K562 (cell line): ENCODE measurements at regions not wholly inside any gene's neighbourhood (a gene's known extent, or its start where the extent isn't known, plus 50 kb on each side); places are given as distances from the start of the nearest gene placed in this dataset.

Experiments
- ATAC-seq: fragments of 200-7000 bp; cut with Tn5 transposase; 3 replicates; pipeline ENCODE4 v1.9.1; 2020; ENCODE audit warnings: moderate library complexity
- BruUV-seq: library from RNA; stranded (reverse); fragments of 400-500 nt; replicated peaks from 2 replicates; lab custom pipeline; 2021; lab: Mats Ljungman, UMichigan
- CTCF ChIA-PET: fragments of 300-600 bp; formaldehyde crosslinking; extraction: SDS; loops from one replicate; lab custom pipeline; 2021; ENCODE audit warnings: low intra/inter-chr PET ratio; lab: Yijun Ruan, JAX
- POLR2A ChIA-PET: fragments of 300-600, 350-650 bp; sonication (Branson Sonifier 250); formaldehyde crosslinking; extraction: SDS; loops from one replicate; lab custom pipeline; 2021; ENCODE audit warnings: antibody characterized with exemption, inconsistent platforms; lab: Yijun Ruan, JAX
- DNase-seq, 4 experiments: peaks; one replicate each; pipeline versions ENCODE4 v3.0.0 to v3.0.0-alpha.2; 2011 to 2018; ENCODE audit warnings: low spot score in 3 of 4, mixed read lengths in 3 of 4; ENCODE audit errors: extremely low read depth in 1 of 4
- FAIRE-seq: peaks from 2 replicates; lab custom pipeline; 2011; peaks lifted over from hg19 to GRCh38; lab: Jason Lieb, UNC
- H2AFZ ChIP-seq: 2 replicates; pipeline ENCODE4 v1.6.0; 2011; ENCODE audit warnings: low read depth, low read length, control low read depth, inconsistent platforms
- H3K27ac ChIP-seq: fragments of 200-600 bp; 3 replicates; pipeline ENCODE4 v1.8.0; 2011; ENCODE audit warnings: low read depth, mild to moderate bottlenecking, control low read depth, inconsistent platforms, low read length, moderate library complexity, mixed read lengths; ENCODE audit errors: extremely low read depth
- H3K27me3 ChIP-seq, 2 experiments: fragments of 300-600 bp in 1 of 2; 2 replicates in 1 of 2; 3 replicates in 1 of 2; pipeline versions ENCODE4 v1.6.0 to v1.8.0; 2011; ENCODE audit warnings: inconsistent platforms in 2 of 2, low read length in 2 of 2, mild to moderate bottlenecking in 1 of 2, mixed read lengths in 1 of 2, moderate library complexity in 1 of 2; ENCODE audit not compliant: control insufficient read depth in 2 of 2, insufficient read depth in 2 of 2
- H3K36me3 ChIP-seq: fragments of 300-600 bp; 3 replicates; pipeline ENCODE4 v1.8.0; 2011; ENCODE audit warnings: mild to moderate bottlenecking, low read length, inconsistent platforms; ENCODE audit not compliant: control insufficient read depth, insufficient read depth
- H3K4me1 ChIP-seq, 2 experiments: fragments of 200-600 bp in 1 of 2; replicated peaks in 1 of 2; 2 replicates in 1 of 2; 3 replicates in 1 of 2; pipeline versions ENCODE4 v1.5.1 to v1.8.0; 2011; ENCODE audit warnings: inconsistent platforms in 2 of 2, low read length in 2 of 2, mild to moderate bottlenecking in 1 of 2, mixed read lengths in 1 of 2, moderate library complexity in 1 of 2; ENCODE audit not compliant: control insufficient read depth in 2 of 2, insufficient read depth in 2 of 2
- H3K4me2 ChIP-seq: 2 replicates; pipeline ENCODE4 v1.6.1; 2011; ENCODE audit warnings: low read length, control low read depth, inconsistent platforms, mixed read lengths; ENCODE audit not compliant: insufficient read depth
- H3K4me3 ChIP-seq: fragments of 200-600 bp; sonication (generic), shearing (Covaris generic); 2 replicates; pipeline ENCODE4 v1.5.1; 2016; ENCODE audit warnings: control low read depth, inconsistent platforms
- H3K79me2 ChIP-seq: fragments of 200-600 bp; 3 replicates; pipeline ENCODE4 v1.8.0; 2011; ENCODE audit warnings: low read length, inconsistent platforms; ENCODE audit not compliant: control insufficient read depth, insufficient read depth
- H3K9ac ChIP-seq, 2 experiments: 2 replicates each; pipeline versions ENCODE4 v1.6.0 to v1.6.1; 2011; ENCODE audit warnings: low read depth in 2 of 2, low read length in 2 of 2, control low read depth in 1 of 2, inconsistent platforms in 1 of 2, mild to moderate bottlenecking in 1 of 2, mixed read lengths in 1 of 2; ENCODE audit not compliant: insufficient read depth in 1 of 2
- H3K9me1 ChIP-seq: one replicate; pipeline ENCODE4 v1.6.0; 2011; ENCODE audit warnings: inconsistent platforms, mild to moderate bottlenecking, low read length, moderate library complexity; ENCODE audit not compliant: control insufficient read depth, insufficient read depth
- H3K9me3 ChIP-seq: replicated peaks from 2 replicates; pipeline ENCODE4 v1.5.1; 2011; ENCODE audit warnings: low read depth, low read length, inconsistent platforms; ENCODE audit not compliant: control insufficient read depth, insufficient read depth
- H4K20me1 ChIP-seq: replicated peaks from 2 replicates; pipeline ENCODE4 v1.6.1; 2011; ENCODE audit warnings: low read length, inconsistent platforms, mixed read lengths; ENCODE audit not compliant: control insufficient read depth, insufficient read depth
- CHCHD3 ChIP-seq: fragments of 250-450 bp; sonication (Bioruptor Pico); IDR thresholded peaks from 2 replicates; pipeline ENCODE4 v2.1.2; 2022; ENCODE audit warnings: mild to moderate bottlenecking
- E2F4 ChIP-seq: sonication (generic); formaldehyde crosslinking; IDR thresholded peaks from 2 replicates; pipeline ENCODE4 v1.8.0; 2022; ENCODE audit warnings: mild to moderate bottlenecking, low read depth, missing genetic modification reagents
- HMG20B ChIP-seq: fragments of 250-450 bp; sonication (Bioruptor Pico); IDR thresholded peaks from 2 replicates; pipeline ENCODE4 v1.5.0; 2021; ENCODE audit warnings: mild to moderate bottlenecking
- PHB ChIP-seq: fragments of 250-450 bp; sonication (Bioruptor Pico); IDR thresholded peaks from 2 replicates; pipeline ENCODE4 v1.5.0; 2021
- POLR2AphosphoS2 ChIP-seq: IDR thresholded peaks from 2 replicates; pipeline ENCODE4 v1.6.1; 2012; ENCODE audit warnings: low read length, improper control_type of control experiment
- TEAD4 ChIP-seq, 2 experiments: sonication (generic) in 1 of 2; formaldehyde crosslinking in 1 of 2; IDR thresholded peaks; 2 replicates each; pipeline versions ENCODE4 v1.6.1 to v1.8.0; 2012 to 2022; ENCODE audit warnings: borderline replicate concordance in 1 of 2, inconsistent platforms in 1 of 2, low read length in 1 of 2, mild to moderate bottlenecking in 1 of 2, missing genetic modification reagents in 1 of 2
- TGIF2 ChIP-seq: sonication (generic); formaldehyde crosslinking; IDR thresholded peaks from 2 replicates; pipeline ENCODE4 v1.8.1; 2022; ENCODE audit warnings: mild to moderate bottlenecking, missing genetic modification reagents, moderate library complexity
- THRAP3 ChIP-seq: fragments of 450-650 bp; IDR thresholded peaks from 2 replicates; pipeline ENCODE4 v1.6.1; 2016; ENCODE audit warnings: mild to moderate bottlenecking, inconsistent platforms, borderline replicate concordance
- TSHZ1 ChIP-seq: fragments of 250-450 bp; sonication (Bioruptor Pico); IDR thresholded peaks from 2 replicates; pipeline ENCODE4 v1.4.0; 2020; ENCODE audit warnings: mild to moderate bottlenecking, moderate library complexity
- ZBTB33 ChIP-seq: sonication (generic); formaldehyde crosslinking; IDR thresholded peaks from 2 replicates; pipeline ENCODE4 v1.8.1; 2023; ENCODE audit warnings: mild to moderate bottlenecking, missing genetic modification reagents
- ZNF217 ChIP-seq: sonication (generic); formaldehyde crosslinking; IDR thresholded peaks from 2 replicates; pipeline ENCODE4 v1.8.0; 2022; ENCODE audit warnings: mild to moderate bottlenecking, missing genetic modification reagents
- ZNF449 ChIP-seq: fragments of 250-450 bp; sonication (Bioruptor Pico); IDR thresholded peaks from 2 replicates; pipeline ENCODE4 v1.8.0; 2022; ENCODE audit warnings: moderate library complexity, mild to moderate bottlenecking, inconsistent platforms
- WGBS: fragments of 100-300 bp; shearing (Covaris generic); methylation state at CpG from one replicate; pipeline ENCODE4 v1.1.6; 2016; ENCODE audit warnings: low coverage, mixed read lengths; ENCODE audit not compliant: insufficient coverage; ENCODE audit errors: missing lambda C conversion rate; 5-methylcytosine and 5-hydroxymethylcytosine counted together
- in situ Hi-C: fragments of 300-500 bp; cut with MboI; formaldehyde crosslinking; loops from 4 replicates; pipeline ENCODE4 v1.15.0; 2018; ENCODE audit warnings: inconsistent platforms, mixed read lengths
- intact Hi-C: fragments of 100-400 bp; cut with micrococcal nuclease; formaldehyde crosslinking; loops from 2 replicates; pipeline ENCODE4 v1.14.2; 2022

- Histone ChIP-seq H2AFZ (no peak overlapping the region), H4K20me1 (no peaks in the 10 kb centered on the region), H3K9me3 (no peaks in the 10 kb centered on the region), H3K36me3 (no peaks in the 10 kb centered on the region), H3K9me1 (no peaks in the 10 kb centered on the region), H3K27me3 (no peaks in the 10 kb centered on the region; a peak in 1 of 5 replicates), H3K4me2 (no peak overlapping the region), H3K4me1 (no peaks in the 10 kb centered on the region), H3K79me2 (no peaks in the 10 kb centered on the region), H3K27ac (no peak overlapping the region), H3K9ac (no peak overlapping the region), H3K4me3 (no peak overlapping the region)
- in situ Hi-C loops = no loop called here
- no TSS peak for BruUV-seq
- WGBS = 0% methylated on average over 2 of the region's 2 CpGs
- ATAC-seq (no peak), DNase-seq (no peak), FAIRE-seq (no peak)
- CTCF ChIA-PET = no interaction called here
- intact Hi-C loops = loop anchor here (10.0 kb wide), 1 partner anchor 438 kb away; no protein-coding TSS in a partner anchor
- POLR2A ChIA-PET = no interaction called here
- no peak for TF ChIP-seq TSHZ1 (CRISPR knock-in tag)
- no peak for TF ChIP-seq ZBTB33
- TF ChIP-seq TGIF2 (CRISPR knock-in tag) = no peak
- TF ChIP-seq CHCHD3 (CRISPR knock-in tag) = no peak
- TF ChIP-seq PHB (CRISPR knock-in tag) = no peak
- TF ChIP-seq HMG20B (CRISPR knock-in tag) = no peak
- TF ChIP-seq ZNF449 = no peak
- TF ChIP-seq THRAP3 = no peak
- TF ChIP-seq E2F4 (CRISPR knock-in tag) = no peak
- TF ChIP-seq POLR2AphosphoS2 = no peak
- no peak for TF ChIP-seq TEAD4 (IDR thresholded peaks at IDR 0.05; ENCODE audit: low read length)
- TF ChIP-seq TEAD4 (CRISPR knock-in tag; IDR thresholded peaks at IDR 0.05; ENCODE audit: borderline replicate concordance) = no peak
- no peak for TF ChIP-seq ZNF217
Observed at GRCh38 chr15:94587113-94587512, 355.8 kb downstream of the MCTP2 start.
